Chondrocyte (in vitro differentiated cells): ENCODE measurements at regions not wholly inside any gene's neighbourhood (a gene's known extent, or its start where the extent isn't known, plus 50 kb on each side); places are given as distances from the start of the nearest gene placed in this dataset.
"Not testable (repeated sequence)": the region's sequence is repeated elsewhere in the genome, so short reads cannot be mapped to it uniquely, and the experiment has no call there.

Experiments
- DNase-seq: peaks from one replicate; pipeline ENCODE4 v3.0.0; 2021; ENCODE audit warnings: mixed read lengths, low spot score
- H3K27ac Mint-ChIP-seq: one replicate; pipeline ENCODE4 v1.8.0; 2021; ENCODE audit warnings: mild to moderate bottlenecking, moderate library complexity, mixed read lengths; ENCODE audit not compliant: unreplicated experiment
- H3K27me3 Mint-ChIP-seq: 2 replicates; pipeline ENCODE4 v1.8.0; 2021; ENCODE audit warnings: low read depth, mixed read lengths
- H3K36me3 Mint-ChIP-seq: 2 replicates; pipeline ENCODE4 v1.8.0; 2021; ENCODE audit warnings: low read depth, mixed read lengths
- H3K4me1 Mint-ChIP-seq: 2 replicates; pipeline ENCODE4 v1.8.0; 2021; ENCODE audit warnings: low read depth, mild to moderate bottlenecking, mixed read lengths
- H3K4me3 Mint-ChIP-seq: one replicate; pipeline ENCODE4 v1.8.0; 2021; ENCODE audit warnings: mild to moderate bottlenecking, moderate library complexity, mixed read lengths; ENCODE audit not compliant: unreplicated experiment
- H3K9me3 Mint-ChIP-seq: 2 replicates; pipeline ENCODE4 v1.8.0; 2021; ENCODE audit warnings: low read depth, mixed read lengths
- CTCF ChIP-seq: fragments of 200-600 bp; sonication (generic); IDR thresholded peaks from 2 replicates; pipeline ENCODE4 v1.5.0; 2021; ENCODE audit warnings: antibody characterized with exemption, mild to moderate bottlenecking, moderate library complexity

GRCh38 chr21:27996906-27997305 is 995.8 kb downstream of the LTN1 start:
- H3K27me3 Mint-ChIP-seq, H3K4me3 Mint-ChIP-seq, H3K4me1 Mint-ChIP-seq, H3K9me3 Mint-ChIP-seq, H3K27ac Mint-ChIP-seq, DNase-seq, H3K36me3 Mint-ChIP-seq: not testable (repeated sequence)

GRCh38 chr21:27984663-27985325 is 1007.9 kb downstream of the LTN1 start:
- DNase-seq, H3K9me3 Mint-ChIP-seq, H3K27me3 Mint-ChIP-seq, H3K4me3 Mint-ChIP-seq, H3K27ac Mint-ChIP-seq, H3K36me3 Mint-ChIP-seq: not testable (repeated sequence)
- peaks cover 12% of the 10 kb centered on the region for H3K4me1 Mint-ChIP-seq

GRCh38 chr21:27979446-27979845 is 1012.6 kb upstream of the ADAMTS5 start:
- not testable (repeated sequence) for H3K9me3 Mint-ChIP-seq, DNase-seq, H3K27me3 Mint-ChIP-seq, H3K4me1 Mint-ChIP-seq, H3K27ac Mint-ChIP-seq, H3K36me3 Mint-ChIP-seq, H3K4me3 Mint-ChIP-seq

GRCh38 chr21:27975514-27975913 is 1008.6 kb upstream of the ADAMTS5 start:
- TF ChIP-seq CTCF, result no peak
- no peak for DNase-seq
- H3K9me3 Mint-ChIP-seq, result peaks cover 3% of the 10 kb centered on the region
- H3K4me1 Mint-ChIP-seq, result no peaks in the 10 kb centered on the region
- no peak overlapping the region for H3K27ac Mint-ChIP-seq
- H3K36me3 Mint-ChIP-seq, result no peaks in the 10 kb centered on the region
- H3K27me3 Mint-ChIP-seq, result no peaks in the 10 kb centered on the region
- H3K4me3 Mint-ChIP-seq, result no peak overlapping the region

- not testable (repeated sequence) for DNase-seq, H3K27ac Mint-ChIP-seq, H3K4me3 Mint-ChIP-seq, H3K27me3 Mint-ChIP-seq, H3K4me1 Mint-ChIP-seq, H3K9me3 Mint-ChIP-seq, H3K36me3 Mint-ChIP-seq
These were observed 1007.3 kb upstream of the ADAMTS5 start for GRCh38 chr21:27974152-27974551.

GRCh38 chr21:27968240-27968639 is 1001.4 kb upstream of the ADAMTS5 start:
- not testable (repeated sequence) for H3K4me3 Mint-ChIP-seq, H3K4me1 Mint-ChIP-seq, H3K27me3 Mint-ChIP-seq, H3K36me3 Mint-ChIP-seq, DNase-seq, H3K9me3 Mint-ChIP-seq, H3K27ac Mint-ChIP-seq

- peaks cover 2% of the 10 kb centered on the region for H3K27me3 Mint-ChIP-seq
- TF ChIP-seq CTCF, result no peak
- no peaks in the 10 kb centered on the region for H3K36me3 Mint-ChIP-seq
- H3K27ac Mint-ChIP-seq, result no peak overlapping the region
- peaks cover 3% of the 10 kb centered on the region for H3K4me1 Mint-ChIP-seq
- peaks cover 3% of the 10 kb centered on the region for H3K9me3 Mint-ChIP-seq
- no peak for DNase-seq
- H3K4me3 Mint-ChIP-seq, result no peak overlapping the region
These were observed 987.8 kb upstream of the ADAMTS5 start for GRCh38 chr21:27954543-27955165.
